LNCaP clone FGC (cell line): ENCODE measurements at regions not wholly inside any gene's neighbourhood (a gene's known extent, or its start where the extent isn't known, plus 50 kb on each side); places are given as distances from the start of the nearest gene placed in this dataset.

Experiments
- DNase-seq: peaks from one replicate; pipeline ENCODE4 v3.0.0-alpha.2; 2011; ENCODE audit warnings: low read depth
- H3K4me3 ChIP-seq: 2 replicates; pipeline ENCODE4 v1.5.1; 2011; ENCODE audit warnings: mild to moderate bottlenecking, low read depth, low read length, control low read depth
- CTCF ChIP-seq: IDR thresholded peaks from 2 replicates; pipeline ENCODE4 v1.5.1; 2012; ENCODE audit warnings: mild to moderate bottlenecking; ENCODE audit not compliant: control insufficient read depth, insufficient read depth; ENCODE audit errors: extremely low read depth

GRCh38 chr1:98316286-98316905 lies 345.1 kb upstream of the SNX7 start:
- DNase-seq = no peak
- no peak for TF ChIP-seq CTCF
- no peak overlapping the region for H3K4me3 ChIP-seq

GRCh38 chr1:98315309-98315708 lies 346.2 kb upstream of the SNX7 start:
- no peak overlapping the region for H3K4me3 ChIP-seq
- DNase-seq = no peak
- no peak for TF ChIP-seq CTCF

- TF ChIP-seq CTCF = no peak
- no peak overlapping the region for H3K4me3 ChIP-seq
- DNase-seq = no peak
These were observed 346.9 kb upstream of the SNX7 start for GRCh38 chr1:98314601-98315000.

GRCh38 chr1:98306517-98307089 lies 354.9 kb upstream of the SNX7 start:
- no peak for DNase-seq
- TF ChIP-seq CTCF = no peak
- no peak overlapping the region for H3K4me3 ChIP-seq

GRCh38 chr1:98305362-98305761 lies 356.2 kb upstream of the SNX7 start:
- TF ChIP-seq CTCF = no peak
- no peak overlapping the region for H3K4me3 ChIP-seq
- no peak for DNase-seq

GRCh38 chr1:98304888-98305287 lies 356.6 kb upstream of the SNX7 start:
- DNase-seq = no peak

More at GRCh38 chr1:98304888-98305287, 356.6 kb upstream of the SNX7 start:
- no peak for TF ChIP-seq CTCF
- no peak overlapping the region for H3K4me3 ChIP-seq
